ENCODE measurements at regions not wholly inside any gene's neighbourhood (a gene's known extent, or its start where the extent isn't known, plus 50 kb on each side); places are given as distances from the start of the nearest gene placed in this dataset.
"Not testable (repeated sequence)": the region's sequence is repeated elsewhere in the genome, so short reads cannot be mapped to it uniquely, and the experiment has no call there.

GRCh38 chr19:14283813-14284520 lies 78.0 kb upstream of the ADGRL1 start:
- DNase-seq, result peak; percentile 71

- DNase-seq, result not testable (repeated sequence)
These were observed 73.3 kb upstream of the ADGRL1 start for GRCh38 chr19:14279270-14279669.

GRCh38 chr19:14277608-14278007 lies 71.6 kb upstream of the ADGRL1 start:
- DNase-seq, result no peak

- not testable (repeated sequence) for DNase-seq
These were observed 69.9 kb upstream of the ADGRL1 start for GRCh38 chr19:14275823-14276222.

GRCh38 chr19:14272623-14273022 lies 66.7 kb upstream of the ADGRL1 start:
- no peak for DNase-seq

- no peak for DNase-seq
These were observed 65.9 kb upstream of the ADGRL1 start for GRCh38 chr19:14271840-14272239.

- not testable (repeated sequence) for DNase-seq
These were observed 64.6 kb upstream of the ADGRL1 start for GRCh38 chr19:14270557-14270956.

- no peak for DNase-seq
These were observed 61.3 kb upstream of the ADGRL1 start for GRCh38 chr19:14267224-14267741.

GRCh38 chr19:14266208-14266607 lies 60.2 kb upstream of the ADGRL1 start:
- DNase-seq, result not testable (repeated sequence)

GRCh38 chr19:14265290-14266036 lies 59.5 kb upstream of the ADGRL1 start:
- DNase-seq, result no peak

- DNase-seq, result not testable (repeated sequence)
These were observed 50.1 kb upstream of the ADGRL1 start for GRCh38 chr19:14255902-14256649.

Data from activated CD4-positive, alpha-beta T cell treated with anti-CD3 and anti-CD28 coated beads, Interleukin-2, Interleukin-6, amounts not matched to agents 100 ng/mL and 50 ng/mL, durations not matched to agents 16 hours and 8 hours (primary cell).